HG03196 (cell line): ENCODE measurements at regions not wholly inside any gene's neighbourhood (a gene's known extent, or its start where the extent isn't known, plus 50 kb on each side); places are given as distances from the start of the nearest gene placed in this dataset.
A peak's percentile ranks its signal among the peaks of the same experiment; 100 is the strongest.

Experiments
- ATAC-seq: cut with Tn5 transposase; IDR thresholded peaks from one replicate; pipeline ENCODE4 v1.9.1; 2021; ENCODE audit not compliant: unreplicated experiment

DNA sequence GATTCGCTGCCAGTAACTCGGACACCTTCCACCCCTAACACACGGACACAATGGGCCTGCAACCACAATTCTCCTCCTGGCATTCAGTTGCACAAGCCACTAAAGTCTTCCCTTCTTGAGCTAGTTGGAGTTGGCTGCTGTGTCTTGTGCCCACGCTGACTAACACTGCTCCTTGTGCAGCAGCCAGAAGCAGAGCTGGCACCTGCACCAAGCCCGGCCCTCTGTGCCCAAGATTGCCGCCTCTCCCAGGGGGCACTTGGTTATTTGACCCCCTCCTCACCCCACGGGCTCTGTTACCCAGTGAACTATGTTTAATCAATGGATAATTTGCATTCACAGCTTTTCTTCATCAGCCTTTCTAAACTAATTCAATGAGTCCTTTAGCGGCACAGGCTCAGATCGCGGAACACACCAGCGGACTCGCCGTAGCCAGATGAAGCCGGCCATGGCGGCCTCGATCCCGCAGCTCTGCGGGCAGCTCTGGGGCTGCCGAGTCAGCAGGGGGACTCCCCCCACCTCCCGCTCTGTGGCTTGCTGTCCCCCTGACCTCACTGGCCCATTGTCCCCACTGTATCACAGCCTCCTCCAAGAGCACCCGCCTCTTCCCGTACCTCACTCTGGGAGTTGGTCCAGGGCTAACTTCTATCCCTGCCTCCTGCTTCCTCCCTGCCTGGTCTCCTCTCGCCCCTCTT, 94.8 kb upstream of the AFDN start:
- ATAC-seq, result no peak

DNA sequence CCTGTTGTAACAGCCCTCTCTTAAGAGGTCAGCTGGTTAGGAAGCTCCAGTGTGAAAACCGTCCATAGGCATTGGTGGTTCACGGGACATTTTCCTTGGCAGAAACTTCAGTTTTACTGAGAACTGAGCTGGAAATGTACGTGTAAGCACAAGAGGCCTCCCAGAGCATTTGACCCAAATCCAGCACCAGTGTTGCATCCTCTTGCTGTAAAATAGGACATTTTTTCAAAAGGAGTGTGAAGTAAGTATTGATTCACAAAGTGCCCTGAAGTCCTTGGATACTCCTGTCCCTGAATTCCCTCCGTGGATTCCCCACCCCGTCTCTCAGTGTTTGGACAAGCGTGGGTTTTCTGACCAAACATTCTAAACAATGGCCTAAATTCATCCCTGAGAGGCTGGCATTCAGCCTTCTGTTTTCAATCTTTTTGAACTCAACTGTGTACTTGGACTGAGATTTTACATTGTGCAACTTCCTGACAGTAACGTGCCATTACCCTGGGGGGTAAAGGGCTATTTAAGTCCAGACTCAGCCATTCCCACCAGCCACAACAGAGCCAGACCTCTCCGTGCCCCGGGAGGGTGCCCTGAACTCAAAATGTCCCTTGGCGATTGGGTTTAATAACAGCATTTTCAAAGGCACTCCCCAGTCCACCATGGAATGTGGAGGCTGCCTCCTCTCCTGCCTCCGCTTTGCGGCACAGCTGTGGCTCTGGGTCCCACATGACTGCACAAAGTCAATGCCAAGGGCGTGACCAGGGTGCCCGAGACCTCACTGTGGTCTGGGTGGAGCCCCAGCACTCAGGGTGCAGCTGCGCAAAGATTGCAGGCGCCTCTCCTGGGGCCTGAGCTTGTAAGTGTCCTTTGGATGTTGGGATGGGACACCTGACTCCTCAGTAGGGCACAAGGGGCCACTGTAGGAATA, 92.7 kb upstream of the AFDN start:
- ATAC-seq, result peak; percentile 60

DNA sequence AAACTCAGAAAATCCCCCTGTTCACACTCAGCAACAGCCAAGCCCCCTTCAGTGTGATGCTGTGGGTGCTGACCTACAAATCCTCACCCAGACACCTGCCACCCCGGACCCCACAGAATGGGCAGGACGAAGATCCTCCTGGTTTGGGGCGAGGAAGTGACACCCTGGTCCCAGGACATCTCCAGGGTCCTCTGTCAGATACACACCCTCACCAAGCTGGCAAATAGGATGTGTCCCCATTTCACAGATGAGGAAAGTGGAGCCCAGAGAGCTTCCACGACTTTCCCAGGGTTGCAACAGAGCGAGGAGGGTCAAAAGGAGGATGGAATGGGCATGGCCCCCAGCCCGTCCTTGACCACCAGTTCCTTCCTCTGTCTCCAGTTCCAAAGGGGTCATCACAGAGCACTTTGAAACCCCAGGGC, 92.0 kb upstream of the AFDN start:
- no peak for ATAC-seq

DNA sequence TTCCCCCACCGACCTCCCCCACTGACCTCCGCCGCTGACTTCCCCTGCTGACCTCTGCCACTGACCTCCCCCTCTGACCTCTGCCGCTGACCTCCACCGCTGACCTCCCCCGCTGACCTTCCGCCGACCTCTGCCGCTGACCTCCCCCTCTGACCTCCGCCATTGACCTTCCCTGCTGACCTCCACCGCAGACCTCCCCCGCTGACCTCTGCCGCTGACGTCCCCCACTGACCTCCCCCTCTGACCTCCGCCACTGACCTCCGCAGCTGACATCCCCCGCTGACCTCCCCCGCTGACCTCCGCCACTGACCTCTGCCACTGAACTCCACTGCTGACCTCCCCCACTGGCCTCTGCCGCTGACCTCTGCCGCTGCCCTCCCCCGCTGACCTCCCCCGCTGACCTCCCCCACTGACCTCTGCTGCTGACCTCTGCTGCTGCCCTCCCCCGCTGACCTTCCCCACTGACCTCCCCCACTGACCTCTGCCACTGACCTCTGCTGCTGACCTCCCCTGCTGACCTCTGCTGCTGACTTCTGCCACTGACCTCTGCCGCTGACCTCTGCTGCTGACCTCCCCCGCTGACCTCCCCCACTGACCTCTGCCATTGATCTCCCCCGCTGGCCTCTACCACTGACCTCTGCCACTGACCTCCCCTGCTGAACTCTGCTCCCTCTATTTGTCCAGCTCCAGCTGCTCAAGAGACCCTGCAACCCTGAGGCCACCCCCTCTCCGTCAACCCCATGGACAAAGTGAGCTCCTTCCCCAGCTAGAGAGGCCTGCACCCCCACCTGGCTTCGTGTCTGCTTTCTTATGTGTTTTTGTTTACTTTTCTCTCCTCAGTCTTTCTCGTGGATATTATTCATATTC, 91.4 kb upstream of the AFDN start:
- ATAC-seq, result no peak

DNA sequence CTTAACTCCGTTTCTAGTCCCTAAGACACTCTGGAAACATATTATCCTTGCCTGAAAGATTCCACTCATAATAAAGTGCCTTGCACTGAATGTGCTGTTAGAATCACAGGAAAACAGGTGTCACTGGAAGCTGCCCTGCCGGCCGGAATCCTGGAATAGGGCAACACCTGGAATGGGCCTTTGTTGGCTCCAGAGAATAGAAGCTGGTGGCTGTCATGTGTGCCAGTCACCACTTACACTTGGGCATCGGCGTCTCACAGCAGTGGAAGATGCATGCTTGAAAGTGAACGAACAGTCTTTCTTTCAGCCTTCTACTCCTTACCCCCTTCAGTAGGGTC, 90.8 kb upstream of the AFDN start:
- ATAC-seq, result no peak

DNA sequence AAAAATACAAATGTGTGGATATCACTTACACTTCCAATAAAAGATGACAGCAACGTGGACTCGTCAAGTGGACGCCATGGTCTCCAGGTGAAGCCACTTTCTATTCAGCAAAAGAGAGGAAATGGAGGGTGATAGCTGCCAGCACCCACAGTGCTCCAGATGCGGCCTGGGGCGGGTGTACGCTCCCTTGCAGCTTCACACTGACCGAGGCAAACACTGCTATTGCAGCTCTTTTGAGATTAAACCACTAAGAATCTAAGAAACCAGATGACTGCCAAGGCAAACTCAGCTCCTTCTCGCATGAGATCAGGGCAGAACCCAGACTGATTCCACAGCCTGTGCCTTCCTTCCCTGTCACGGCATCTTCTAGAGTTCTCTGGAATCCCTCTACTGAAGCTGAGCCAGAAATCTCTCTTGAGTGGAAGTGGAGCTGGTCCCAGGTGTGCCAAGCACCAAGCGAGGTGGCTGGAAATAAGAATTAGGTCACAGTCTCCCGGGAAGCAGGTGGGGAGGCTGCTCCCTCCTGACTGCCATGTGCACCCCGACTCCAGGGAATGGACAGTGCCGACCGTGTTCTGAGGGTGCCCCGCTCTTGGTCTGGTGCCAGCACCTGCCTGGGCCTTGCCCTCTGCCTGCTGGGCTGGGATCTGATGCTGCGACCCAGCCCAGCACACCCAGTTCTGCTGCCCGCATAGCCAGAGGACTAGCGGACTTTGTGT, 90.1 kb upstream of the AFDN start:
- no peak for ATAC-seq

DNA sequence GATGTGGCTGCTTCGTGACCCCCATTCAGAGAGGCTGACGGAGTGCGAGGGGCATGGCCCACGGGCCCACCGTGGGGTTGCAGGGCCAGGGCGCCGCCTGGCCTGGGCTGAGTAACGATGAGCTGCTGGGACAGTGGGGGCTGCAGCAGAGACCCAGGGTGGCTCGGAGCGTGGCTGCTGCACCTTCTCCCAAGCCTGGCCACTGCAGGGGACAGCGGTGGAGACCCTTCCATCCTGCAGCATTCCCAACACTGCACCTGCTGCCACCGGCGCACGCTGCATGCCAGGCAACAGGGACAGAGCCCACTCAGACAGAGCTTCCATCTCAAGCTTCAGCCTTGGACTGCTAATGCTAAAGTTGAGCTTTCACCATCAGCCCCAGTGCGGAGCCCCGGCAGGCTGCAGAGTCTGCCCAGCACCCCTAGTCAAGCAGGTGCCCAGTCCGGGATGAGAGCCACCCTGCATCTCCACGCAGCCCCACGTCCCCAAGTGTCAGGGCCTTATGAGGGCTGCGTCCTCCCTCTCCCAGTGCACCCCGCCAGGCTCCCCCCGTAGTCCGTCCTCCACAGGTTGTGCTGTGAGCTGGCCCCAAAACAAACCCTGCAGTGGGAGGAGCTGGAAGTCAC, 89.4 kb upstream of the AFDN start:
- no peak for ATAC-seq

DNA sequence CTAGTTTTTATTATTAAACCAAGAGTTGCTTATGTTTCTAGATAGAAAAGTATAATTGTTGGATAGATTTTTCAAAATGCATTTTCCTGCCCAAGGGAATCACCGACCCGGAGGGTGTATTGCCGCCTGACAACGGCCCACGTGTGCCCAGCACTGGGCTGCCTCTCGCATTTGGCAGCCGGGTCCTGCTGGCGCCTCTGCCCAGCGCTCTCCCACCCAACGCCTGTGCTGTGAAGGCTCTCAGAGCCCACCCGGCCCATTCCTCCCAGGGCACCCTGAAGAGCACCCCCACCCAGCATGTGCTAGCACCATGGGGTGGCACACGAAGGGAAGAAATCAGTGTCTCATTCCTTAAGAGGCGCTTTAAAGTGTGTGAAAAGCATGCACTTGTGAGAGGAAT, 88.3 kb upstream of the AFDN start:
- no peak for ATAC-seq

DNA sequence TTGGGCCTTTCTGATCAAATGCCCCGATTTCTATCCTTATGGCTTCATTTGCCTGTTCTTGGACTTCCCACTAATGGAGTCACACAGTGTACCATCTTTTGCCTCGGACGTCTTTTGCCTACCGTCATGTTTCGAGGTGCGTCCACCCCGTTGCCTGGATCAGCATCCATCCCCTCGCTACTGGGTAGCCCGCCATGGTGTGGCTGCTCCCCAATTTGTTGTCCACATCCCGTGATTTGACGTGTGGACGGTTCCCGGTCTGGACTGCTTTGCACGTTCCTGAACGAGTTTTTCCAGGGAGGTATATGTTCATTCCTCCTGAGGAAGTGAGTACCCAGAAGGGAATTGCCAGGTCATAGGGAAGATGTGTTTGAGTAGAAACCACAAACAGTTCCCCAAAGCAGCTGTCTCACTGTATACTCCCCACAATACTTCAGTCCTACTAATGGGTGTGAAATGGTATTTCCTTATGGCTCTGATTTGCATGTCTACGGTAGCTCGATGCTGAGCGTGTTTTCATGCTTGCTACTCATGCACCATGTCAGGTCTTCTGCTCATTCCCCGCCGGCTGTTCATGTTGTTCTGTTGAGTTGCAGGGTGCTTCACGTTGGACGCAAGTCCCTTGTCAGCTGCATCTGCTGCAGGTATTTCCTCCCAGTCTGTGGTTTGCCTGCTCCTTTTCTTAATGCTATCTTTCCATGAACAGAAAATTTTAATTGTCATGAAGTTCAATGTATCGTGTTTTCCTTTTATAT, 86.8 kb upstream of the AFDN start:
- no peak for ATAC-seq

DNA sequence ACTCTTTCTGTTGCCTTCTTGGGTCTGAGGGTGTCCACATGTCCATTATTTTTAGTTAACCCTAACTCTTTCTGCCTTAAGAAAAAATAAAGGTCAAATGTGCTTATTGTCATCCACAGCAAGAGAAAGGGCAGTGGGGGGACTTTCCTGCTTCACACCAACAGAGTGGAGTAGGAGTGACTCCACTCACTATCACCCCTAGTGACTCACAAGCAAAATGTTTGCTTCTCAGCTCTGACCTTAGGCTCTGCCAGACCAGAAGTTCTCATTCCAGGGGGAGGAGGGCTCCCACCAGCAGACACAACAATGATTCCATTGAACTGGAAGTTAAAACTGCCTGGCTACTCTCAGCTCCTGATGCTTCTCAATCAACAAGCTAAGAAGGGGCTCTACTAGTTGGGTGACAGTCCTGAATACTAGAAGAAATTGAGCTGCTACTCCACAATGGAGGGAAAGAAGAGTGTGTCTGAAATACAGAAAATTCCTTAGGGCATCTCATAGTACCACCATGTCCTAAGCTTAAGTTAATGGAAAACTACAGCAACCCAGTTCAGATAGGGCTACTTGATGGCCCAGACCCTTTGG, 83.9 kb upstream of the AFDN start:
- no peak for ATAC-seq

DNA sequence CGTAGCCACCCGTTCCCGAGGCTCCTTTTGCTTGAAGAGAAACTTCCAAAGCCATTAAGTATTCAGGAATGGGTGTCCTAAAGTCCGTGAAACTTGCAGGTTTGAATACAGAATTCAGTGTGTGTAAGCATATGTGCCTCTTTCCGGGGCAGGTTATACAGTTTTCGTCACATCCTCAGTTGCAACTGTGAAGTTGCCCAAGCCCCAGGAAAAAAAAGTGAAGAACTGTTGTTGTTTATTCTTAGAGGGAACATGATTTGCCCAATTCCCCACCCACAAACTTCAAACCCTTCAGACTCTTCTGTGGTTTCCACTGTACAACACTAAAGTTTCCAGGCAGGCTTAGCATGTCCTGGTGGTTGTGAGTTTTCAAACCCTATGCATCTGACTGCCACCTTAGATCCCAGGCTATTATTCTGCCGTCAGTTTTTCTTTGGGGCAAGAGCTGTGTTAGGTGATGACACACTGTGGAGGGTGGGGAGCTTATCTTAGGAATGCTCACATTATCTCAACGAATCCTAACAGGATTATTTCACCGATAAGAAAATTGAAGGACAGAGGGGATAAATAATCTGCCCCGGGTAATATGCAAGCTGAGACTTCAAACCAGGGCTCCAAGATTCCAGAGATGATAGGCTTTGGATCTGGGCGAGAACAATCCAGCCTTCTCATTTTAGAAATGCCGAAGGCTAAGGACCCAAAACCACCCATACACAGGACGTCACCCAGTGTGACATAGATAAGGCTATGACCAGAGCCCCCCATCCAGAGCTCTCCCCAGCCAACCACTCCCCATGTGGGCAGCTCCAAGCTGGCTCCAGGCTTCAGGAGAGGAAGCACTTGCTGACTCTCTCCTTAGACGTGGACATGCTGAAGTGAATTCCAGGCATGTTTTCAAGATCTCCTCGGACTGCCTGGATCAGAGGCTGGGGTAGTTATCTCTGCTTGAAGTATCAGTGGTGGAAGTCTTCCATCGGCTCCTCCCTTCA, 81.7 kb upstream of the AFDN start:
- no peak for ATAC-seq

DNA sequence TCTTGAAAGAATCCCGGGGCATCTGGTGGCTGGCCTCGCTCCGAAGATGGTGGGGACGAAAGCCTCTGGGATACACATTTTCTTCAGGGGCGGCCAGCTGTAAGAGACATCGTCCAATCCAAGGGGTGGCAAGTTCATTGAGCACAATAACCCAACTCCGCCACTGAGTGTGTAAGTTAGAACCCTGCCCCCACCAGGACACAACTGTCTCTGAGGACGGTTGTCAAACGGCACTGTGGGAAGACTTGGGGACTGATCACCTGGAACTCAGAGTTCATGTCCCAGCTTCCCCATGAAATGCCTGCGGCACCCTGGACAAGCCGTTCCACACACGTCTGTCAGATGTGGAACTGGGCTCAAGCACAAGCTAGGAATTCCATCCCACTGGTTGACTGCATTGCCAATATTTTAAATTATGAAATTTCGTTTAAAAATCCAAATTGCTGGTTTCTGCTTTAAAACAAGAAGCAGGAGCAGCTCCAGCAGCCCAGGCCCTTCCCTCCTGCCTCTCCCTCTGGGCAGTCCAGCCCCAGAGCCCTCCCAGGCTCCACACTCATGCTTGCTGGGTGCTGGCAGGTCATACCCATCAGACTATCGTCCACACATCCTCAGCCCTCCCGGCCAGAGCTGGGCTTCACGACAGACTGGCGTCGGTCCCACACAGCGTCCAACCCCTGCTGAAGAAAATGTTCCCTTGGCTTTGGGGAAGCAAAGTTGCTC, 80.9 kb upstream of the AFDN start:
- no peak for ATAC-seq

DNA sequence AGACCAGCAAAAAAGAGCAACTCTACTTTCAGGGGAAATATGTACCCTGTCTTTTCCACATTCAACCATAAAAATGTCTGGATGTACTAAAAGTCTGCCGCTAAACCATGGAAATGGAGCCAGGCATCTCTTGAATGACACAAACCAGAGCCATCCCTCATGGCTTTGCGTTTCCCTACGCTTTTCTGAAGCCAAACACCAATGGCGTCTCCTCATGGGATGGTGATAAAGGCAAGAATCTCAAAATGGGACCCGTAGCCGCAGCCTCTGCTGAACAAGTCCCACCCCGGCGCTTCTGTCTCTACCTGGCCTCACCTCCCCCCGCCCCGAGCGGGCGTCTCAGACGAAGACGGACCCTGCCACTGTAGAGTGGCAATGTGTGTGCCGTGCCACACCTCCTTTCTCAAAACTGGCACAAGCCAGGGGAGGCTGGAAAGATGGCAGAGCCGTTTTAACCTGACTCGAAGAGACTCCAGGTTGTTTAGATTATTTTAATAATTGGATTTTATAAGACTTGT, 80.3 kb upstream of the AFDN start:
- no peak for ATAC-seq

DNA sequence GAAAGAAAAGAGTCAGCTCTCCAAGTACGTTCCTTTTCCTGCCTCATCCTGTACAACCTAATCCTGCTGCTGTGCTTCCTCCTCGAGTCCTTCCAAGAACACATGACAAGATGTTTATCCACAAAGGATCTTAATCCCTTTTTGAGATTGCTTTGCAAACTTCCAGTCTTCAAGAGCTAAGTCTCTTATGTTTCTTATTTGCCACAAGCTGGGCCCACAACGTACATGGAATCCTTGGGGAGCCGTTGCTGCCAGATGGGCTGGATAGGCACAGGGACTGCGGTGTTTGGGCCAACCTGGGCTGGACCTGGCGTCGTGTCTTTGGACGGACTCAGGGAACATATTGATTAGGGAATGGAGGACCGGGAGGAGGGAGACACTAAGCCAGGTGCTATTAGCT, 79.7 kb upstream of the AFDN start:
- no peak for ATAC-seq

DNA sequence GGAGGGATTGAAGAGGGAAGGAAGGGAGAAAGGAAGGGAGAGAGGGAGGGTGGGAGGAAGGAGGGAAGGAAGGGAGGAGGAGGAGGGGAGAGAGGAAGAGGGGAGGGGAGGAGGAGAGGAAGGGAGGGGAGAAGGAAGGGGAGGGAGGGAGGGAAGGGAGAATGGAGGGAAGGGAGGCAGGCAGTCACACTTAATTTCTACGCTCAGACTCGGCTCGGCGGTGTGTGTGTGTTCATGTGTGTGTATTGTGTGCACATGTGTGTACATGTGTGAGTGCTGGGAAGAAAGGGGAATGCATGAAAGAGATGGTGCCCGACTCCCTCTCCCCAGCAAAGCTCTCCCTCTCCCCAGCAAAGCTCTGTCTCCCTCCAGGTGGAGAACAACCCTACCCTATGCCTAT, 79.1 kb upstream of the AFDN start:
- ATAC-seq, result no peak

DNA sequence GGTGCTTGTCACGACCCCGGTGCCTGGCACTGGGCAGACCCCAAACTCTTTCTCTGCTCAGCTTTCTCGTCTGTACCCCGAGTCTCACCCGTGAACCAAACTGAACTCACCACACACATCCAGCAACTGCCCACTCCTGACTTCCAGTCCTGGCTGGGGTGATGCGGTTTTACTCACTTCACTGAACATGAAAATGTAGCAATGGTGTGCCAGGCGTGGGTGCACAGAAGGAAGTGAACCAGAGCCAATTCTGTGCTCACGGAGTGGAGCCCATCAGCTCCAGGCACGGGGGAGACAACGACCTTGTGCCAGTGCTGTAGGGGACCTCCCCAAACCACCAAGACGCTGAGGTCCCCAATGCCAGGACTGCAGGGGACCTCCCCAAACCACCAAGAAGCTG, 78.7 kb upstream of the AFDN start:
- no peak for ATAC-seq
